PFSK-1 (cell line): ENCODE measurements at regions not wholly inside any gene's neighbourhood (a gene's known extent, or its start where the extent isn't known, plus 50 kb on each side); places are given as distances from the start of the nearest gene placed in this dataset.

Experiments
- POLR2AphosphoS5 ChIP-seq: IDR thresholded peaks from 2 replicates; pipeline ENCODE4 v1.6.1; 2012; ENCODE audit warnings: low read depth, mild to moderate bottlenecking, control low read depth, low read length, moderate library complexity
- TAF1 ChIP-seq: IDR thresholded peaks from 2 replicates; pipeline ENCODE4 v1.6.1; 2012; ENCODE audit warnings: low read length, control low read depth, borderline replicate concordance; ENCODE audit not compliant: insufficient read depth

- TF ChIP-seq TAF1 = no peak
- no peak for TF ChIP-seq POLR2AphosphoS5
Measured at GRCh38 chr9:120110520-120110919, 469.4 kb downstream of the CDK5RAP2 start.
